ENCODE measurements at regions not wholly inside any gene's neighbourhood (a gene's known extent, or its start where the extent isn't known, plus 50 kb on each side); places are given as distances from the start of the nearest gene placed in this dataset.
A peak's percentile ranks its signal among the peaks of the same experiment; 100 is the strongest.

GRCh38 chr2:53582556-53582955 lies 185.0 kb upstream of the CHAC2 start:
- Histone ChIP-seq H3K27ac (ENCODE audit: low read depth, low read length, poor library complexity, severe bottlenecking) (no peak overlapping the region), H3K9me3 (ENCODE audit: low read depth, low read length, poor library complexity, severe bottlenecking) (no peaks in the 10 kb centered on the region), H3K36me3 (ENCODE audit: insufficient read depth, low read length, poor library complexity, severe bottlenecking) (no peaks in the 10 kb centered on the region), H3K4me3 (ENCODE audit: low read depth, low read length, poor library complexity, severe bottlenecking) (no peak overlapping the region), H3K27me3 (replicated peaks; ENCODE audit: insufficient read depth, low read depth, low read length, poor library complexity) (no peaks in the 10 kb centered on the region), H3K4me1 (ENCODE audit: insufficient read depth, low read length, poor library complexity, severe bottlenecking) (no peaks in the 10 kb centered on the region)
- no TSS peak for BruUV-seq (replicated peaks)
- intact Hi-C loops (cut with micrococcal nuclease; ENCODE audit: unreplicated experiment): no loop called here
- ChIA-PET POLR2A (ENCODE audit: low non-redundant PET) (no interaction called here), CTCF (no interaction called here)
- TF ChIP-seq EZH2 (IDR thresholded peaks at IDR 0.05; ENCODE audit: borderline replicate concordance, low read depth, low read length, poor library complexity, severe bottlenecking): no peak
- TF ChIP-seq CTCF (conservative IDR thresholded peaks at IDR 0.05; ENCODE audit: low read depth, low read length): no peak
- DNase-seq (ENCODE audit: low spot score): no peak

- ChIA-PET CTCF (no interaction called here), POLR2A (ENCODE audit: low non-redundant PET) (no interaction called here)
- BruUV-seq (replicated peaks): no TSS peak
- no peaks in the 10 kb centered on the region for H3K27me3 ChIP-seq (replicated peaks; ENCODE audit: insufficient read depth, low read depth, low read length, poor library complexity)
- TF ChIP-seq EZH2 (IDR thresholded peaks at IDR 0.05; ENCODE audit: borderline replicate concordance, low read depth, low read length, poor library complexity, severe bottlenecking) (no peak), CTCF (conservative IDR thresholded peaks at IDR 0.05; ENCODE audit: low read depth, low read length) (no peak)
- no peaks in the 10 kb centered on the region for H3K9me3 ChIP-seq (ENCODE audit: low read depth, low read length, poor library complexity, severe bottlenecking)
- H3K4me3 ChIP-seq (ENCODE audit: low read depth, low read length, poor library complexity, severe bottlenecking): no peak overlapping the region
- H3K4me1 ChIP-seq (ENCODE audit: insufficient read depth, low read length, poor library complexity, severe bottlenecking): no peaks in the 10 kb centered on the region
- no peaks in the 10 kb centered on the region for H3K36me3 ChIP-seq (ENCODE audit: insufficient read depth, low read length, poor library complexity, severe bottlenecking)
- intact Hi-C loops (cut with micrococcal nuclease; ENCODE audit: unreplicated experiment): no loop called here
- no peak overlapping the region for H3K27ac ChIP-seq (ENCODE audit: low read depth, low read length, poor library complexity, severe bottlenecking)
- DNase-seq (ENCODE audit: low spot score): peak; percentile 35
These were observed 191.4 kb upstream of the CHAC2 start for GRCh38 chr2:53576166-53576565.

- POLR2A ChIA-PET (ENCODE audit: low non-redundant PET): no interaction called here
- BruUV-seq (replicated peaks): no TSS peak
These were observed 191.9 kb upstream of the CHAC2 start for GRCh38 chr2:53575721-53576124.

More at GRCh38 chr2:53575721-53576124, 191.9 kb upstream of the CHAC2 start:
- H3K36me3 ChIP-seq (ENCODE audit: insufficient read depth, low read length, poor library complexity, severe bottlenecking): no peaks in the 10 kb centered on the region
- CTCF ChIA-PET: no interaction called here
- no peaks in the 10 kb centered on the region for H3K9me3 ChIP-seq (ENCODE audit: low read depth, low read length, poor library complexity, severe bottlenecking)
- intact Hi-C loops (cut with micrococcal nuclease; ENCODE audit: unreplicated experiment): no loop called here
- H3K27ac ChIP-seq (ENCODE audit: low read depth, low read length, poor library complexity, severe bottlenecking): no peak overlapping the region
- H3K27me3 ChIP-seq (replicated peaks; ENCODE audit: insufficient read depth, low read depth, low read length, poor library complexity): no peaks in the 10 kb centered on the region
- TF ChIP-seq CTCF (conservative IDR thresholded peaks at IDR 0.05; ENCODE audit: low read depth, low read length): no peak
- no peak for TF ChIP-seq EZH2 (IDR thresholded peaks at IDR 0.05; ENCODE audit: borderline replicate concordance, low read depth, low read length, poor library complexity, severe bottlenecking)
- no peak overlapping the region for H3K4me3 ChIP-seq (ENCODE audit: low read depth, low read length, poor library complexity, severe bottlenecking)
- H3K4me1 ChIP-seq (ENCODE audit: insufficient read depth, low read length, poor library complexity, severe bottlenecking): no peaks in the 10 kb centered on the region
- peak; percentile 37 for DNase-seq (ENCODE audit: low spot score)
